NCI-H446 (cell line): ENCODE measurements at regions not wholly inside any gene's neighbourhood (a gene's known extent, or its start where the extent isn't known, plus 50 kb on each side); places are given as distances from the start of the nearest gene placed in this dataset.
"Not testable (repeated sequence)": the region's sequence is repeated elsewhere in the genome, so short reads cannot be mapped to it uniquely, and the experiment has no call there.

Experiments used
- DNase-seq, 2 experiments: peaks; one replicate each; lab custom pipeline; 2025; lab: John Stamatoyannopoulos, UW

DNA sequence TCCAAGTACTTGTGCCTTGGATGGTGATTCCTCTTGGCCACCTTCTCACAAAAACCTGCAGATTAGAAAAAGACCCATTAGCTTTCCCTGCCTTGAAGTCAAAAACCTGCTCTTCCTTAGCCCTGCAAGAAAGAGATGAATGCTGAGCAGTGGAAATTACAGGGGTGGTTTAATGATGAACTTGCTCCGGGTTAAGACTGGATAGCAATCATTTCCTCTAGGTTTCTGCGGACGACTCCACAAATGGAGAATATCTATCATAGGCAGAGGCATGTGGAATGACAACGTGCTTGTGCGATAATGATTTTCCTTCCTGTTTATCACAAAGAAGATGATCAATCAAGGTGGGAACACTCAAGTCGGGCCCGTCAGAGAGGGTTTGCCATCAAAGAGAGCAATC, 201.2 kb upstream of the ERCC4 start:
- no peak for DNase-seq

DNA sequence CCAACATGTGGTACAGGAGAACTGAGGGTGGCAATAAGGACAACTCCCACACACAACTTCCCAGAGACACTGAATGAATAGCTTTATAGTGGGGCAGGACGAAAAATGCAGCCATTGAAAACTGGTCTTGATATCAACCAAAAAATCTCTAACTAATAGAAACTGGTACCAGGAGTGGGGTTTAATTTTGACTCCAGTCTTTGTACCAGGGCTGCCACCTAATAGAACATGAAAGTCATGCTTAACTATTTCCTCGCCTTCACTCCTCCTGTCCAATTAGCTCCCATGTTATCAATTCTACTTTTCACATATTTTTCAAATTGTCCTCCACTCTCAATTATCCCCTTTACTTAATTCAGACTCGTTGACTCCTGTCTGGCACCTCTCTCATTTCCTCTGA, 192.0 kb upstream of the ERCC4 start:
- no peak for DNase-seq

DNA sequence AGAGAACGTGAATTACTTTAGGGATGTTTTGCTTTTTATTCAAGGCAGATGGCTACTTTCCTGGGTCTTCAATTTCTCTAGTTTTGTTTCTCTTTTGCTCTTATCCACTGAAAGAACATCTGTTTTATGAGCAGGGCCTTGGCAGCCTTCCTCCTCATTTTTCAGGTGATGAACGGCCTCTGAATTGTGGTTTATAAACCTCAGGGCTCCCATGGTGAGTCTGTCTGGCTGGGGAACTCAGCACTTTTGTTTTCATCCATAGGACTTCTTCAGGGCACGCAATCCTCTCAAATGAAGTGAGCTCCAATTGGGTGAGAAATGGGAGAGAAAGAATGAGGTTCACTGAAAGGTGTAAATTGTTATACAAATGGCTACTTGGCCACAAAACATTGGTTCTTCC, 186.4 kb upstream of the ERCC4 start:
- DNase-seq, result peak in 1 of 2 experiments; percentile 21

DNA sequence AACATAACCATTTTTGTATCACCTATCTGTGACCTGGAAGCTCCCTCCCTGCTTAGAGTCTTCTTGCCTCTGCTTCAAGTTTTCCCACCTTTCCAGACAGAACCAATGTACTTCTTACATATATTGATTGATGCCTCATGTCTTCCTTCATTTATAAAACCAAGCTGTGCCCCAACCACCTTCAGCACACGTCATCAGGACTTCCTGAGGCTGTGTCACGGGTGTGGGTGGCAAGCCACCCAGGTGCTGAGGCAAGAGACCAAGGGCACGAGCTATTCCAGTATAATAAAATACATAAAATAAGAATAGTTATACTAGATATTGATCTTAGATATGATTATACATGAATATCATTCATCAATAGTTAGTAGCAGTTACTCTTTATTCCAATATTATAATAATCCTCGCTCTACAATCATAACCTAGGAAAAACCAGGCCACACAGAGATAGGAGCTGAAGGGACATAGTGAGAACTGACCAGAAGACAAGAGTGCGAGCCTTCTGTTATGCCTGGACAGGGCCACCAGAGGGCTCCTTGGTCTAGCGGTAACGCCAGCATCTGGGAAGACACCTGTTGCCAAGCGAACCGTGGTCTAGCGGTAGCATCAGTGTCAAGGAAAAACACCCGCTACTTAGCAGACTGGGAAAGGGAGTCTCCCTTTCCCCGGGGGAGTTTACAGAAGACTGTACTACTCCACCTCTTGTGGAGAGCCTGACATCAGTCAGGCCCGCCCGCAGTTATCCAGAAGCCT, 180.2 kb upstream of the ERCC4 start:
- DNase-seq, result not testable (repeated sequence)

DNA sequence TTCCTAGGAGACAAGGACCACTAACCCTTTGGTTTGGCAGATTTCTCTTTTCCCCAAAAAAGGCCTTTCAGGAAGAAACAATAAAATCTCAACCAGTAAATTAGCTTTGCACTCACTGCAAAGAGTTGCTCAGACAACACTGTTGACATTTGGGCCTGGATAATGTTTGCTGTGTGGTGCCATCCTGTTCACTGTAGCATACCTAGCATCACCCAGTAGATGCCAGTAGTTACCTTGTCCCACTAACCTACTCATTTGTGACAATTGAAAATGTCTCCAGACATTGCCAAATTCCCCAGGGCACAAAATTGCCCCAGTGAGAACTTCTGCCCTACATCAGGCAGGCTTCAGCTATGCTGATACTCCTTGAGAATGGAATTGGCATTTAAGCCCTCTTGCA, 177.0 kb upstream of the ERCC4 start:
- DNase-seq, result no peak

DNA sequence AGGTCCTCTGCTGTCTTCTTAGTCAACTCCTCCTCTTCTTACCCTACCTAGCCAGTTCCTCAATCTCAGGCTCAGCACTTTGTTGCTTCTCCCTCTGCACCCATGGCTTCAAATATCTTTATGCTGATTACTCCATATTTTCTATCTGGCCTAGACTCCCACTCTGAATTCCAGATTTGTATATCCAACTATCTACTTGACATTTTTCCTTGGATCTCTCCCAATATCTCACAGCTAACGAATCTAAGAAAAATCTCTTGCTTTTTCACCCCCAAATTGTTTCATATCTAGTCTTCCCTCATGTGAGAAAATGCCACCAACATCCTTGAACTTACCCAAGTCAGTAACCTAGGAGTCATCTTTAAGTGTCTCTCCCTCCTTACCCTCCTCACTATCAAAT, 176.4 kb upstream of the ERCC4 start:
- DNase-seq, result no peak

DNA sequence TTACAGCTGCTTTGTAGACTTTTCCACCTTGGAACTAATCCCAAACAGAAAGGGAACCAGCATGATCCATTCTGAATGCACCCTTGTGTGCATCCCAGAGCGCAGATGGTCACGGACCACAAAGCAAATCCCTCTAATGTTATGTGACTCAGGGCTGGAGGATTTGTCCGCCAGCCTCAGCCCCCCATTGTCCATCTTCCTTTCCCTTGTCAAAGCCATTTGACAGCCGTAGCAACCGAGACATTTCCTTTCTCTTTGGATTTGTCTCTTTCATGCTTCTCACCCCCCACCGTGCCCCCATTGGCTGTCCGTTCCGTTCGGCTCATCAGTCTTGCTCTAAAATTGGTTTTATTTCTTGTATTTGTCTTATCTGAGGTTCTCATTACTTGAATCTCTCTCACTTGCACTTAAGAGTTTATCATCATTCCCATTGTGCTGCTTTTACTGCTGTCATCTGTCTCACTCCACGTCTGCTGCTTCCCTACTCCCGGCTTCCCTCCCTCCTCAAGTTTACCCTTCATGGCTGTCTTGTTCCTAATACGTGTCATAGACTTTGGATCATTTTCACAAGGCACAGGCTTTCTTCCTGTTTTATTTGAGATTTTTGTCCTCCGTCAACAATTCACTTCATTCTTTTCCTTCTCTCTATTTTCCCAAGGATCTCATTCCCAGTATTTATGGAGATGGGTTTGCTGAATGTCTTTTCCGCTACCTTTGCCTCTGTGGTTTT, 163.4 kb upstream of the ERCC4 start:
- DNase-seq, result no peak

DNA sequence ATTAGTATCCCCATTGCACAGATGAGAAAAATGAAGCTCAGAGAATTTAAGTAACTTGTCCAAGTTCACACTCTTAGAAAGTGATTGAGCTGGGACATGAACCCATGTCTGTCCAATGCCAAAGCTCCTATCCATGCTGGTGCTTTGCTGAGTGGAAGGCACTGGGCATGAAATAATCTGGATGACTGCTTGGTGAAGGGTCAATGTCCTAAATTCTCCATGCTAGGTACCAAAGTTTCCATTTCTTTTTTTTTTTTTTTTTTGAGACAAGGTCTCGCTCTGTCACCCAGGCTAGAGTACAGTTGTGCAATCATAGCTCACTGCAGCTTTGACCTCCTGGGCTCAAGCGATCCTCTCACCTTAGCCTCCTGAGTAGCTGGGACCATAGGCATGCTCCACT, 153.6 kb upstream of the ERCC4 start:
- no peak for DNase-seq

DNA sequence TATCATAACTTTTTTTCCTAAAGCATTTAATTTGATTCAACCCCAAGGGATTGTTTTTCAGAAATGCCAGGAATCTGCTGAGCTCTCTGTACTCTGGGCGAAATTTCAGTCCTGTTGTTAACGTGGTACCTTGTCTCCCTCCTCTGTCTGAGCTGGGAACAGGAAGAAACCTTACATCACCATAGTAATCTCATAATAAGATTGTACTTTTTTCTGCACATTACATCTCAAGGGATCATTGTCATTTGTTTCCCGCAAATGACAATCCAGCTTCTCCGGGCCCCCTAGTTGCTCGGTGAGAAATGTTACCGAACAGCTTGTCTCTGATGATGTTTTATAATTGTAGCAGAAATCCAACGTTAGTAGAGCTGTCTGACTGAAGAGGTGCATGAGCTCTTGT, 152.7 kb upstream of the ERCC4 start:
- peak in 1 of 2 experiments; percentile 27 for DNase-seq

DNA sequence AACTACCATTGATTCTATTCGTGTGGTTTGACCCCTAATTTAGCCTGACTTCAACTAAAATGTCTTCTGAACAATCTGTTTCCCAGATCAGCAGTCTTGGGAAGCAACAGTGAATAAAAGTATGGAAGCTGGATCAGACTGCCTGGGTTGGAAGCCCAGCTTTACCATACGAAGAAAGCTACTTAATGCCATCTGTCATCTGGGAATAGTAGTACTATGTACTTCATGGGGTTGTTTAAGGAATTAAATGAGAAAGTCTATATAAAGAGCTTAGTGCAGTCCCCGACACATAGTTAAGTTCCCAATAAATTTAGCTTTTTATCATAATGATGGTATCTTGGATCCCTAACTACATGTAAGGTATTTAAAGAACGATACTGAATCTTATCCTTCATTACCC, 151.5 kb upstream of the ERCC4 start:
- no peak for DNase-seq

DNA sequence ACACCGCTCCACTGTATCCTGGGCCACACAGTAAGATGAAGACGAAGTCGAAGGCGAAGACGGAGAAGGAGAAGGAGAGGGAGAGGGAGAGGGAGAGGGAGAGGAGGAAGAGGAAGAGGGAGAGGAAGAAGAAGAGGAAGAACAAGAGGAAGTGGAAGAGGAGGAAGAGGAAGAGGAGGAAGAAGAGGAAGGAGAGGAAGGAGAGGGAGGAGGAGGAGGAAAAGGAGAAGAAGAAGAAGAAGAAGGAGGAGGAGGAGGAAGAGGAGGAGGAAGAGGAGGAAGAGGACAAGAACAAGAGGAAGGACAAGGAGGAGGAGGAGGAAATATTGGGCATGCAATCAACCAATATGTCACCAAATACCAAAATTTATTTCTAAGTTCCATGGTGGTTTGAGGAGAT, 149.5 kb upstream of the ERCC4 start:
- no peak for DNase-seq

DNA sequence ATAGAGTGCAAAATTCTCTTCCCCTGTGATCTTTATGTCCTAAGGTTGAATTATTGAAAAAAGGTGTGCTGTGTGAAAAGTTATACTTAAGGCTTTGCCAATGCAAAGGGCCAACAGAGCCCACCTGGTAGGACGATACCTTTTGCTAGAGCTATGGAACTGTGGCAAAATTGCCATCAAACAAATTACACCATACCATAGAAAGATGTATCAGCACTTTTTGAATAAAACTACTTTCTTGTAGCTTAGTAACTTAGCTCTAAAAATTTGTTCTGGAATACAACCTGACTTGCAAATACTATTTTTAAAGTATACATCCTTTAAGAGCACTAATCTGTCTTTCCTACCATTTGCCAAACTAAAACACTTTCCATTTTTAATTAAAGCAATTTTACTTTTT, 147.2 kb upstream of the ERCC4 start:
- no peak for DNase-seq

DNA sequence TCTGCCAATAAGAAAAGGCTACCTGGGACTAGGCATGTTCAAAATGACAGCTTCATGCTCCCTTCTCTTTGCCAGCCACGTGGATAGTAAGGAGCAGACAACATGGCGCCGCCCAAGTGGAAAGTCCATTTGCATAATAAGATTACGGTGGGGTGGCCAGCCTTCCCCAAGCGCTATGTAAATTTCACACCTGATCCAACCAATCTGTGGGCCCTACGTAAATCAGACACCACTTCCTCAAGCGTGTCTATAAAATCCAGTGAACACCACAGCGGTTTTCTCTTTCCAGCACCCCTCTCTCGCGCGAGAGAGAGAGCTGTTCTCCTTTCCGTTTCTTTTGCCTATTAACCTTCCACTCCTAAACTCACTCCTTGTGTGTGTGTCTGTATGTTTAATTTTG, 140.3 kb upstream of the ERCC4 start:
- DNase-seq, result no peak

DNA sequence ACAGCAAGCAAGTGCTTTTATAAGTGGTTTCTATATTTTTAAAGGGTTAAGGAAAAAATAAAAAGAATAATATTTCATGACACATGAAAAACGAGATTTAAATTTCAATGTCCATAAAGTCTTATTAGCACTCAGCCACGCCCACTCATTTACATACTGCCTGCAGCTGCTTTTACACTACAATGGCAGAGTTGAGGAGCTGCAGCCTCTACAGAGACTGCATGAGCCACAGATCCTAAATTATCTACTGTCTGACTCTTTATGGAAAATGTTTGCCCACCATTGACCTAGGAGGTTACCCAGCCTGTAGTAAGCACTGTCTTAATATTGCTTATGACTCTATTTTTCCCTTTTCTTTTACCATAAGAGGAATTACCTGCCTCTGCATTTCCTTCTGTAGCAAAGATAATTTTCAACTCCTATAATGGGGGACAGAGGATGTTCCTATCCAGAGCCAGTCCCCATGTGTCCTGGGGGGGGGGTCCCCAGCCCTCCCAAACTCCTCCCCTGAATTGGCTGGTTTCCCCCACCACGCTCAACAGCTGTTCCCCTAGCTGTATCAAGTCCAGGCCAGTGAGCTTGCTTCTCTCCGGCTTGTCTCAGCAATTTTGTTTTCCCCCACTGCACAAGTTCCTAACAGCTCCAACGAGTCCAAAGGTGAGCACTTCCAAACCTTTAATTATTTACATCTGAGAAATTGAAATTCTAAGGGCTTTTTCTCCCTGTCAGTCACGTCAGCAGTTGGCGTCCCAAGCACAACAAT, 139.4 kb upstream of the ERCC4 start:
- DNase-seq, result peak in 1 of 2 experiments; percentile 13

DNA sequence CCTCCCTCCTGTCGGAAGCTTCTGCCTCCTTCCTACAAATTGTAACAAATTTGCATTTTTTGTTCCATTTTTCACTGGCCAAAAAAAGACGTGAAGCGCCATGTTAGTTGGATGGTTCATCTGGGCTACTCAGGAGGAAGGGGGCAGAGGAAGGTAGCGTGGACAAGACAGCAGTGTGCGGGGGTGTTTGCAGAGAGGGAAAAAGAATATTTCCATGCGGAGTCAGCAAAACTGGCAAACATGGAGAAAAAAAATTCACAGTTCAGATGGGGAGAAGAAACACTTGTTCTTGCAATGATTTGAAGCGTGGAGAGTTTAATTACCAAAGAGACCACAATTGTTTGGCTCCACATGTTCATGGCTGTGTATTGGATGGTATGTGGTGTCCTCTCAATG, 138.8 kb upstream of the ERCC4 start:
- no peak for DNase-seq

DNA sequence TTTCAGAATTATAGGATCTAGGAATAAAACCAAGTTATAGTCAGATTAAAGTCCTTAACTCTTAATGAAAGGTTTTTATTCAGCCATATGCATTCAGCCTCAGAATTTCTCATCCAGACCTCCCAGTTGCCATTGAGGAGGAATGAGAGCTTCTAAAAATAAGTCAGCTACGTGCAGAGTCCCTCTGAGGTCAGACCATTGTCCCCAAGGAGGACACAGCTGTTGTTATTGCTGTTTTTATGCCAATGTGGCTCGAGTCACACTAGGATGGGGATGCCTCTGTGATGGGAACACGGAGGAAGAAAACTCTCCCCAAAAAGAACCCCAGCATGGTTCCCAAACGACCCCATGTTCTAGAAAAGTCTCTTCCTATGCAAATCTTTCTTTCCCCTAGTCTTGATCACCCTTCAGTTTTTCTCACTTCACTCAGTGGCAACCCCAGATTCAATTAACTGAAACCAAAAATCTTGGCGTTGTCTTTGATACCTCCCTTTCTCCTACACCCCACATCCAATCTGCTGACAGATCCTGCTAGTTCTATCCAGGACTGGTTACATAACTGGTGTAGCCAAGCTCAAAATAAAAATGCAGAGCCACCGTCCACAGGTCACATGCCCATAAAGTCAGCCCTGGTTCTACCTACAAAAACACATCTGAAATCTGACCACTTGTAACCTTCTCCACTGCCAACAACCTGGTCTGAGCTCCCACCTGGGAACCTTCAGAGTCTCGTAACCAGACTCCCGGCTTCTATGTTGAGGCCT, 138.2 kb upstream of the ERCC4 start:
- DNase-seq, result no peak

DNA sequence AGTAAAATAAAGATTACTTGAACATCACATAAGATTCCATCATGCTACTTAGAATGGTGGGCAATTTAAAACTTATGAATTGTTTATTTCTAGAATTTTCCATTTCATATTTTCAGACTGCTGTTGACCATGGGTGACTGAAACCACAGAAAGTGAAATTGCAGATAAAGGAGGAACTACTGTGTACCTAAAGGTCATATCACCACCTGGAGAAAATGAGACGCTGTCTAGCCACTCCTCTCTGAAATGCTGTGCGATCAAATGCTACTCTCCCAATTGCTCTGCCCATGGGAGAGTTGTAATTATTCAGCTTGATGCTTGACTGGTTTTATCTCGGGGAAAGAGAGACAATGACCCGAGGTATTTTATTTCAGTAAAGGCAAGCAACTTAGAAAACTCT, 128.9 kb upstream of the ERCC4 start:
- DNase-seq, result no peak

DNA sequence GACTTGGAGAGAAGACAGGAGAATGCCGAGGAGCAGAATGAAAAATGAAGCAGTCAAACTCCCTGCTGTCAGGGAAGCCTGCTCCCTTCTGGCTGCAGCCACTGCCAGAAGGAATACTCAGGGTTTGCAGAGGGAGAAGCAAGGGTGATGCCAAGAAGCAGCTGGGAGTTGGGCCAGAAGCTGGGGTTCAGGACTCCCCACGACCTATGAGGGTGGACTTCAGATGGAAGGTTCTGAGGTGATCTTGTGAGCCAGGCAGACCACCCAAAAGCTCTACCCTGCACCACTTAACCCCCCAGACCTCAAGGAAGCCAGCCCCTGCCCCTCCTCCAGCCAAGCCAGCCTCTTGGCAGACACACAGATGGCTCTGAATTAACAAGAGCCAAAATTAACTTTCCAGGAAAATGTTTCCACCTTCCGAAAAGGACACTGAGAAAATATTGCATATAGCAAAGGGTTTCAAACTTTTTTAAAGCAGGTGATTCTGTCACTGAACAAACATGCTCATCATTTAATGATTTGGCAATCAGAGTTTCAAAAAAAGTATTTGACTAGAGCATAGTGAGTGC, 126.0 kb upstream of the ERCC4 start:
- DNase-seq, result peak; percentile 78 to 88

DNA sequence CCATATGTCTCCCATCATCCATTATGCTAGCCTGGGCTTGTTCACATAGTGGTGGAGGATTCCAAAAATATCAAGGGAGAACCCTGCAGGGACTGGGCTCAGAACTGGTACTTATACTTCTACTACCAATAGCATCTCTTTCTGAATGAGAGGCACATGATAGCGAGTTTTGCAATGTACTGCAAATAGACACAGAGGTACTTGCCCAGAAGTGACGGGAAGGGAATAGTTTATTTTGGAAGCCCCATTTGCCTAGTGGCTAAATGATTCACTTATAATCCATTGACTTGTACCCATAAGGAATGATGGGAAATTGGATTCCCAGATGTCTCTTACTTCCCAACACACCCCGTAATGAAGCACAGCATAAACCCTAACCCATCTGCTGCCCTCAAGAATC, 124.8 kb upstream of the ERCC4 start:
- peak; percentile 48 to 82 for DNase-seq

DNA sequence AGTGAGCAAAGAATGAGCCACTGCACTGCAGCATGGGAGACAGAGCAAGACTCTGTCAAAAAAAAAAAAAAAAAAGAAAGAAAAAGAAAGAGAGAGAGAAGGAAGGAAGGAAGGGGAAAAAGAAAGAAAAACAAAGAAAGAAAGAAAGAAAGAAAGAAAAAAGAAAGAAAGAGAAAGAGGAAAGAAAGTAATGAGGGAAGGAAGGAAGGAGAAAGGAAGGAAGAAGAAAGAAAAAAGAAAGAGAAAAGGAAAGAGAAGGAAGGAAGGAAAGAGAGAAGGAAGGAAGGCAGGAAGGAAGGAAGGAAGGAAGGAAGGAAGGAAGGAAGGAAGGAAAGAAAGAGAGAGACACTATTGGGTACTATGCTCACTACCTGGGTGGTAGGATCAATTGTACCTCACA, 122.2 kb upstream of the ERCC4 start:
- no peak for DNase-seq

DNA sequence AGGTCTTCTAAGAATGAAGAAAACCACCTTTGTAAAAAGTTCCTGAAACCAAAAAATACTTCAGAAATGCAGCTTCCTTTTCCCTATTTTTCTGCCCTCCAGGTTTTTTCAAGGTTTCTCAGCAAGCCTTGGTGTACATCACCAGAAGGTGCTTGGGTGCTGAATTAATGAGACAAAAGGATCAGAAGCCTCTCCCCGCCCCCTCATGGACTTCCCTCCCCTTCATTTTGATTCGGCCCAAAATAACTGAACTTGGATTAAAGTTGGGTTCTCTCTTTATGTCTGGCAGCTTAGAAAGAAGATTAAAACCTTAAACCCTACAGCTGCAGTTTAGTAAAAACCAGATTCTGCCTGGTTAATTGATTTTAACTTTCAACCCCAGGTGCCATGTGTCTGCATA, 121.7 kb upstream of the ERCC4 start:
- no peak for DNase-seq

DNA sequence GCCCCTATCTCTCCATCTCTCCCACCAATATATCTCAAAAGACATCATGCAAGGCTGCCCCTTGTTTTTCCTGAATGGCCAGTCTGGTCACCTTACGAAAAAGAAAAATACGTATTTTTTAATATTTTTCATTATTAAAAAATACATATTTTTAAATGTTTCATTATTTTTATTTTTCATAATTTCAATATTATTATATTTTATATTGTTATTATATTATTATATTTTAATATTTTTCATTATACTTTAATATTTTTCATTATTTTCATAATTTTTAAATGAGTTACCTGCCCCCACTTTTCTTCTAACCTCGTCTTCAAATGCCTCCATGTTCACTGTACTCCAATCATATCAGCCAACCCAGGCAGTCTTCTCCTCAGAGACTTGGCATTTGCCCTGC, 116.0 kb upstream of the ERCC4 start:
- DNase-seq, result no peak
